Pancreas (tissue), 10 donors: ENCODE measurements at regions not wholly inside any gene's neighbourhood (a gene's known extent, or its start where the extent isn't known, plus 50 kb on each side); places are given as distances from the start of the nearest gene placed in this dataset.
"Not testable (repeated sequence)": the region's sequence is repeated elsewhere in the genome, so short reads cannot be mapped to it uniquely, and the experiment has no call there.

Experiments
- ATAC-seq, 4 donors: fragments of 200-7000 bp; cut with Tn5 transposase; one replicate each; pipeline versions ENCODE4 v1.8.0 to v1.9.1; 2020; ENCODE audit warnings: mild to moderate bottlenecking in 4 of 4, moderate library complexity in 4 of 4
- DNase-seq, 6 donors: peaks; one replicate each; pipeline ENCODE4 v3.0.0-alpha.2; 2020
- FAIRE-seq: peaks from 2 replicates; lab custom pipeline; 2012; peaks lifted over from hg19 to GRCh38; lab: Jason Lieb, UNC
- H3K27ac ChIP-seq, 4 donors: fragments of 200-600 bp; sonication (generic); 1 replicate in 3 of 4; 2 replicates in 1 of 4; pipeline versions ENCODE4 v1.5.0 to v1.8.0; 2020
- H3K27me3 ChIP-seq, 4 donors: fragments of 200-600 bp; one replicate each; pipeline ENCODE4 v1.8.0; 2021
- H3K36me3 ChIP-seq, 3 donors: fragments of 200-600 bp; sonication (generic) in 1 of 3; one replicate each; pipeline versions ENCODE4 v1.5.0 to v1.8.0; 2020 to 2021
- H3K4me1 ChIP-seq, 3 donors: fragments of 200-600 bp; one replicate each; pipeline ENCODE4 v1.8.0; 2021
- H3K4me3 ChIP-seq, 4 donors: fragments of 200-600 bp; sonication (generic) in 2 of 4; one replicate each; pipeline versions ENCODE4 v1.5.0 to v1.8.0; 2020 to 2021
- H3K9me3 ChIP-seq, 4 donors: fragments of 200-600 bp; one replicate each; pipeline ENCODE4 v1.8.0; 2021
- CTCF ChIP-seq, 4 donors: fragments of 200-600 bp; sonication (generic) in 3 of 4; IDR thresholded peaks; one replicate each; pipeline versions ENCODE4 v1.5.0 to v1.8.0; 2021; ENCODE audit warnings: antibody characterized with exemption in 4 of 4
- WGBS, 2 donors: extraction: QIAGEN DNeasy Blood & Tissue Kit; methylation state at CpG; one replicate each; pipeline ENCODE4 v1.1.7; 2013; 5-methylcytosine and 5-hydroxymethylcytosine counted together
- intact Hi-C, 3 donors: fragments of 100-400 bp; cut with DNase I; formaldehyde crosslinking; loops; one replicate each; pipeline versions ENCODE4 v1.11.1 to v1.14.2; 2022
- donor health status: healthy with polysubstance abuse.
- donor health status: DM: no; HTN: no; CAD: no; lungs with moderate emphysema.
- donor health status: DM: no; HTN: no; CAD: no.
- donor health status: control.
- donor health status: control.
- donor health status: Bipolar disorder and iron deficiency.
- donor health status: DM: yes; HTN: yes; CAD: no.
- donor health status: DM: no; HTN: no; CAD: no.
- donor health status: DM: no; HTN: no; CAD: no.
- donor health status: DM: yes; HTN: yes; CAD: no.

GRCh38 chr17:13152501-13152900 is 134.7 kb upstream of the ELAC2 start:
- no peaks in the 10 kb centered on the region for H3K36me3 ChIP-seq
- intact Hi-C loops, result no loop called here
- TF ChIP-seq CTCF (IDR thresholded peaks at IDR 0.05), result no peak
- no peak for FAIRE-seq
- H3K27ac ChIP-seq, result no peak overlapping the region
- no peaks in the 10 kb centered on the region for H3K4me1 ChIP-seq
- no peaks in the 10 kb centered on the region for H3K27me3 ChIP-seq
- WGBS, 2 donors, result 80 to 84% methylated on average over 3 of the region's 3 CpGs
- no peak for DNase-seq
- H3K9me3 ChIP-seq, result no peaks in the 10 kb centered on the region
- no peak for ATAC-seq
- H3K4me3 ChIP-seq, result no peak overlapping the region

- 95 to 97% methylated on average over 6 of the region's 6 CpGs for WGBS, 2 donors
- H3K27ac ChIP-seq, intact Hi-C loops, H3K36me3 ChIP-seq, H3K9me3 ChIP-seq, FAIRE-seq, H3K4me3 ChIP-seq, H3K4me1 ChIP-seq, DNase-seq, H3K27me3 ChIP-seq, ATAC-seq: not testable (repeated sequence)
Measured at GRCh38 chr17:13150738-13151137, 132.9 kb upstream of the ELAC2 start.

- intact Hi-C loops, result no loop called here
- Histone ChIP-seq H3K4me3 (no peak overlapping the region), H3K27me3 (no peaks in the 10 kb centered on the region), H3K4me1 (no peaks in the 10 kb centered on the region), H3K9me3 (no peaks in the 10 kb centered on the region), H3K27ac (no peak overlapping the region), H3K36me3 (no peaks in the 10 kb centered on the region)
- FAIRE-seq (no peak), ATAC-seq (no peak), DNase-seq (no peak)
- TF ChIP-seq CTCF (IDR thresholded peaks at IDR 0.05), result no peak
- 91 to 93% methylated on average over 1 of the region's 1 CpG for WGBS, 2 donors
Measured at GRCh38 chr17:13143001-13143400, 125.2 kb upstream of the ELAC2 start.

GRCh38 chr17:13140750-13141149 is 122.9 kb upstream of the ELAC2 start:
- intact Hi-C loops, result no loop called here
- Histone ChIP-seq H3K4me1 (no peaks in the 10 kb centered on the region), H3K9me3 (no peaks in the 10 kb centered on the region), H3K27me3 (no peaks in the 10 kb centered on the region), H3K27ac (no peak overlapping the region), H3K36me3 (no peaks in the 10 kb centered on the region), H3K4me3 (no peak overlapping the region)
- ATAC-seq (no peak), FAIRE-seq (no peak), DNase-seq (no peak)
- 57 to 80% methylated on average over 2 of the region's 2 CpGs for WGBS, 2 donors
- TF ChIP-seq CTCF (IDR thresholded peaks at IDR 0.05), result no peak

GRCh38 chr17:13135506-13135905 is 117.7 kb upstream of the ELAC2 start:
- intact Hi-C loops, result no loop called here
- Histone ChIP-seq H3K36me3 (no peaks in the 10 kb centered on the region), H3K27me3 (no peaks in the 10 kb centered on the region), H3K27ac (no peak overlapping the region), H3K4me3 (no peak overlapping the region), H3K4me1 (no peaks in the 10 kb centered on the region), H3K9me3 (no peaks in the 10 kb centered on the region)
- DNase-seq (no peak), ATAC-seq (no peak), FAIRE-seq (no peak)
- TF ChIP-seq CTCF (IDR thresholded peaks at IDR 0.05), result no peak
- WGBS, 2 donors, result 50 to 54% methylated on average over 5 of the region's 5 CpGs

GRCh38 chr17:13134076-13134475 is 116.2 kb upstream of the ELAC2 start:
- H3K4me1 ChIP-seq, result no peaks in the 10 kb centered on the region
- H3K36me3 ChIP-seq, result no peaks in the 10 kb centered on the region
- H3K4me3 ChIP-seq, result no peak overlapping the region
- no peaks in the 10 kb centered on the region for H3K9me3 ChIP-seq
- DNase-seq, result no peak
- H3K27ac ChIP-seq, result no peak overlapping the region
- no peak for FAIRE-seq
- intact Hi-C loops, result no loop called here
- WGBS, 2 donors, result 15 to 21% methylated on average over 1 of the region's 1 CpG
- TF ChIP-seq CTCF (IDR thresholded peaks at IDR 0.05), result no peak
- no peaks in the 10 kb centered on the region for H3K27me3 ChIP-seq
- ATAC-seq, result no peak
